GM19328 (cell line): ENCODE measurements at regions not wholly inside any gene's neighbourhood (a gene's known extent, or its start where the extent isn't known, plus 50 kb on each side); places are given as distances from the start of the nearest gene placed in this dataset.

ENCODE experiments used
- ATAC-seq: cut with Tn5 transposase; IDR thresholded peaks from one replicate; pipeline ENCODE4 v1.9.1; 2021; ENCODE audit warnings: mild to moderate bottlenecking, moderate library complexity; ENCODE audit not compliant: unreplicated experiment

DNA sequence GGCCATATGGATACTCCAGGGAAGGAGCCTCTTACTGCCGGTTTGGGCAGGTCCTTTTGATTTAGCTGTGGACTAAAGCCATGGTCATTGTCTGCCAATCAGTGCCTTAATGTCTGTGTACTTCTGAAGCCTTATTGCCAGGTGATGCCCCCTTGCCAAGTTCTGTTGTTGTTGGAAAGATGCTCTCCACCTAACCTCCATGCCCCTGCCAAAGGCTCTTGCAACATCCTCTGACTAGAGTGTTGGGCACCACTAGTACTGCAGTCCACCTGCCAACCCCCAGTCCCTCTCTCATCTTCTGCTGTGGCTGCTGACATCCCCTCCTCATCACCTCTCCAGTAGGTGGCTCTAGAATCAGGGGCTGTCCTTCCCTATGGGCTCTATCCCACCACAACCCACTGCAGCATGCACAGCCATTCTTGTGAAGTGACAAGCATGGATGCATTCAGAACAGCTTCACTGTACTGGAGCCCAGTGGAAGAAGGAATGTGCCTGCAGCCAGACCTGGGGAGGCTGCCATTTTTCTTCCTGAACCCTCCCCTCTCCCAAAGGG, 375.3 kb upstream of the CDH5 start:
- no peak for ATAC-seq

DNA sequence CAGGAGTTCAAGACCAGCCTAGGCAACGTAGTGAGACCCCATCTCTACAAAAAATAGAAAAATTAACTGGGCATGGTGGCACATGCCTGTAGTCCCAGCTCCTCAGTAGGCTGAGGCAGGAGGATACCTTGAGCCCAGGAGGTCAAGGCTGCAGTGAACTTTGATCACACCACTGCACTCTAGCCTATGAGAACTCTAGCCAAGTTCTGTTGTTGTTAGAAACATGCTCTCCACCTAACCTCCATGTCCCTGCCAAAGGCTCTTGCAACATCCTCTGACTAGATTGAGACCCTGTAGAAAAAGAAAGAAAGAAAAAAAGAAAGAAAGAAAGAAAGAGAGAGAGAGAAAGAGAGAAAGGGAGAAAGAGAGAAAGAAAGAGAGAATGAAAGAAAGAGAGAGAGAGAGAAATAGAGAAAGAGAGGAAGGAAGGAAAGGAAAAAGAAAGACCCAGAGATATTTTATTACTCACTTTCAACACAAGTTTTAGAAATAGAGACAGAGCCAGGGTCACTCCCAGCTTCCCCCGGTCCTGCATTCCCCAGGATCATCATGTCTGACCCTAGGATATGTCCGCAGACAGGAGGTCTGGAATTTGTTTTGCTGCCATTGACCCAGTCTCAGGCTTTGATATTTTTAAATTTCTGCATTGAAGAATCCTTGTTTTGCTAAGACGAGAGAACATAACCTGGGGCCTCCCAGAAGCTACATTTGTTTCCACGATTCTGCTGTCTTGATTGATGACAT, 376.5 kb upstream of the CDH5 start:
- ATAC-seq = no peak

DNA sequence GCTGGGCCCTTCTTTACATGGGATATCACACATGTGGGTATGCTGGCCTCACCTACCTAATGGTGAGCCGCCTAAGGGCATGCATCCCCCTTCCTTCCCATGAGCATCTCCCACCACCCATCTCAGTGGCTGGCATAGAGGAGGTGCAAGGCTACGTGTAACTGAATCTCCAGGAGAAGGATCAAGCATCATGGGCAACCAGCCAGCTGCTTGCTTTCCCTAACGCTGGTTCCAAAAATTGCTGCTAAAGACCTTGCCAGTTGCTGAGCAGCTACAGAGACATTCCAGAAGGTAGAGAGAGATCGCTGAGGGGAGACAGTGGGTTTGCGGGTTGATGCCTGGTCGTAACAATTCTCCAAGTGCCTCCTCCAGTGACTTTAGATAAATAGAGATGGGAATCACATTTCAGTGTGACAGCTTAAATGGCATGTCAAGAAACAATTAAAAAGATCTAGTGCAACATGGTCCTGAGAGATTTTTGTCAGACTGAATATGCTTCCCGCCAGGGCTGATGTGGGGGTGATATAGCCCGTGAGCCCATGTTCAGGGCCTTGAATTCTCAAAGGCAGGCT, 378.4 kb upstream of the CDH5 start:
- no peak for ATAC-seq

DNA sequence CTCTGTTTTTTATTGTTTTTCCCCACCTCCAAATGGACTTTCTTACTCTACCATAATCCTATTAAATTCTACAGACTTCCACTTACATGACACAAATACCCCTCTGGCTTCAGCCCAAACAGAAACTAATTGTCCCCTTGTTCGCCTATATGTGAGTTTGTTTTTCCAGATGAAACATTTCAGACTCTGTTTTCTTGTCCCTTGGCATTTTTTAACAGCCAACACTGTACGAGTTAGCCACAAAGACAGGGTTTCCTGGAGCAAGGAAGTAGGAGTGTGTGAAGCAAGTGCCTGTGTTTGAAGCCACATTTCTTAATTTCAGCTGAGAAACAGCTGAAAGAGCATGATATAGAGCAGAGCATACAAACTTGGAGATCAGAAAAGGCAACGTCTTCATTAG, 382.2 kb upstream of the CDH5 start:
- no peak for ATAC-seq

DNA sequence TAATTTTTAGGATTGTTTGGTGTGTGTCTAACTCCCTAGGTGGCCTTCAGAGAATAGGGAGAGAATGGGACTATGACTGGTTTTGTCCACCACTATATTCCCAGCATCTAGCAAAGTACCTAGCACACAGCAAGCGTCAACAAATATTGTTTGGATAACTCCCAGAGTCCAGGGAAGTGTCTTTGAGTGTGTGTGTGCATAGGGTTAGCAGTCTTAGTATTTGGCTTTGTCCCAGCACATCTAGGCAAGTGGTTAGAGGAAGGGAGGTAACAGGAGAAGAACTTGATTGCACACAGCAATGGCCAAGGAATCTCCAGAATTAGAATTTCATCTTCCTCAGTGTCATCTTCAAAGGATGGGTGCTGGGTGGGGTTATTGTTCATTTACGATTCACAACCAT, 385.4 kb upstream of the CDH5 start:
- ATAC-seq = no peak

DNA sequence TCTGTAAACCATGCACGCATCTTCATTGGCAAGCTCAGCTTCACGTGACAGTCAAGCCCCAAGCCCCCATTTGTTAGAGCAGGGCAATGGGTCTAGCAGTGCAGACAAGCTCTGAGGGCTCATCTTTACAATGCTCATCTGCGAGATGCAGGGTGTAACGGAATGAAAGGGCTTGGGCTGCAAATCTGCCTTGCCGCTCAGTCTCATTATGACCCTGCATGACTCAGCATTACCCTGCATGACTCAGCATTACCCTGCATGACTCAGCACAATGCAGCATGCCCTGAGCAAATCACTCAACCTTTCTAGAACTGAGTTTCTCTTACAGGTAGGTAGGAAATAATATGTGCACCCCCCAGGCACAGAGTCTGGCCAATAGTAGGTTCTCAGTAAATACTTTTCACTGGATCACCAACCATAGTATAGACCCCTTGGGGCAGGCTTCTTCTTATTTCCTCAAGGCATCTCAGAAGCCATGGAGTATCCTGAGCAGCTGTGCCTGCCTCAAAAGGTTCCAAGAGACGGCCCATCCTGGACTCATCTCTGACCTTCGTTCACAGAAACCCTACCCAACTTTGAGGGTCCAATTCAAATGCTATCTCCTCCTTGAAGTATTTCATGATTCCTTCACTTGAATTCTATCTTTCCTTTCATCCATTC, 391.3 kb upstream of the CDH5 start:
- ATAC-seq = no peak

DNA sequence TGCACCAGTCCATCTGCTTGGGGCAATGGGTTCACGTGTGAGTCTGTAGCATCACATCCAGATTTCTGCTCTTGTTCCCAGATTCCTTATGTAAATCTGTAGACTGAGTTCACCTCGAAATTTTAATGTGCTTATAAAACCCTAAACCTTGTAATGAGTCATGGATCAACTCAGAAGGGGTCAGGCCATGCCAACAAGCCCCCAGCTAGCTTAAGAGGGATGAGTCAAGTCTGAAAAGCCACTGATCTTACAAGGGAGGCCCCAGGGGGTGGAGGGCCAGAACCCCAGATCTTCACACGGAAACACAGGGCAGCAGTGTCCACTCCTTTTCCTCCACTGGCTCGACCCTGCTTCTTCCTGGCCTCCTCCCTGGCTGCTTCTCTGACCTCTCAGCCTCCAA, 399.1 kb upstream of the CDH5 start:
- ATAC-seq = no peak

DNA sequence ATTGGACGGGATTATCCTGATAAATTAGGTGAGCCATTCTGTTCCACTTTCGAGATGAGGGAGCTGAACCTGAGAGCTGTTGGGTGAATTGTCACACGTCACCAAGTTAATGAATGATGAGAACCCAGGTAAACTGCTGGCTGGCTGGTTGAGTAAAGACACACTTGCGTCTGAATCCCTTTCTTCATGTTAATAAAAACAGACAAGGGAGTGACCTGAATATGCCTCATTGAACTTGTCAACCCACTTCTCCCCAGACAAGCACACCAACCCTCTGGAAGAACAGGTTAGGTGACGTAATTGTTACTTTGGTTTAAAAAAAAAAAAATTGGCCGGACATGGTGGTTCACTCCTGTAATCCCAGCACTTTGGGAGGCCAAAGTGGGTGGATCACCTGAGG, 400.9 kb upstream of the CDH5 start:
- ATAC-seq = no peak

DNA sequence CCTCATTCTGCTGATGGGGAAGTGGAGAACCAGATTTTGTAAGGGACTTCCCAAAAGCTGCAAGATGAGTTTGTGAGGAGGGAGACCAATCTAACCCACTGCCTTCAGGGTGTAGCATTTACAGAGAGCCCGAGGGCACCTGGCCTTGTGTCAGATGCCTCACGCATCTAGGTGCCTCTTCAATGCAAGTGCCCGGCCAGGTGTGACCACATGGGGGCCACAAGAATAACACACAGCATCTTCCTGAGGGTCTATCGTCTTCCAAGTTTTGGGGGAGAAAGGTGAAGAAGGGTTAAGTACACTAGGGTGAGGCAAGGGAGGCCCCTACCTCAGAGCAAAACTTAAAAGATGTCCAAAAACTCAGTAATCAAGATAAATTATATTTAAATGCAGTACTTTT, 401.7 kb upstream of the CDH5 start:
- no peak for ATAC-seq

DNA sequence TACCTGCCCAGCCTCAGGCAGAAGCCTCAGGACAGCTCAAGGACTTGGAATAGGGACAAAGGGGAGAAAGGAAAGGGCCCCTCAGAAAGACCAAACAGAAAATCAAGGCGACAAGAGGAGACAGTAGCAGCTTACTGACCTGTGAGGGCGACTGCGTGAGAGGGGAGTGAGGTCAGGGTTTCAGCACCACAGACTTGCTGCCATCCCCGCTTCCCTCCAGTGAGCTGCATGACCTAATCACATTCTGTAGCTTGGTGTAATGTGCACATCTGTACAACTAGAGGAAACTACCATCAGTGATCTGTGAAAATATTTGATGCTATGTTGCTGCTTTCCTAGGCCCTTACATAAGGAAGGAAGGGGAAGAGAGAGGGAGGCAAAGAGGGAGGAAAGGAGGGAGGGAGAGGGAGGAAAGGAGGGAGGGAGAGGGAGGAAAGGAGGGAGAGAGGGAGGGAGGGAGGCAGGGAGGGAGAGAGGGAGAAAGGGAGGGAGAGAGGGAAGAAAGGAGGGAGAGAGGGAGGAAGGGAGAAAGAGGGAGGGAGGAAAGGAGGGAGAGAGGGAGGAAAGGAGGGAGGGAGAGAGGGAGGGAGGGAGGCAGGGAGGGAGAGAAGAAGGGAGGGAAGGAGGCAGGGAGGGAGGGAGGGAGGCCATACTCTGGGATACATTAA, 404.9 kb upstream of the CDH5 start:
- ATAC-seq = no peak

DNA sequence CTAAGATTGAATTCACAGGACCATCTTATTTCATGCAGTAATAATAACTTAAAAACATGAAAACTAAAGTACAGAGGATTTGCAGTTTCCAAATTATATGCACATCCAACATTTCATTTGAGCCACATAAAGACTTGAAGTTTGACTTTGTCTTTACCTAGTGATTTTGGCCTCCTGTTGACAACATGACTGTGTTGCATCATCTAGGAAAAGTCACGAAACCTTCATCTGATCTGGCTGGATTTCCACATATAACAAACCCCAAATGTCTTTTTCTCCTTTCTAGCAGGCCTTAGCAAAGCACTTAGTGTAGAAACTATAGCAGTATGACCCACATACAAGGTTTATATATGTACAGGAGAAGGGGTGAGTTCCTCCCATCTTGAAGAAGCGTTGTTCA, 406.5 kb upstream of the CDH5 start:
- ATAC-seq = no peak

DNA sequence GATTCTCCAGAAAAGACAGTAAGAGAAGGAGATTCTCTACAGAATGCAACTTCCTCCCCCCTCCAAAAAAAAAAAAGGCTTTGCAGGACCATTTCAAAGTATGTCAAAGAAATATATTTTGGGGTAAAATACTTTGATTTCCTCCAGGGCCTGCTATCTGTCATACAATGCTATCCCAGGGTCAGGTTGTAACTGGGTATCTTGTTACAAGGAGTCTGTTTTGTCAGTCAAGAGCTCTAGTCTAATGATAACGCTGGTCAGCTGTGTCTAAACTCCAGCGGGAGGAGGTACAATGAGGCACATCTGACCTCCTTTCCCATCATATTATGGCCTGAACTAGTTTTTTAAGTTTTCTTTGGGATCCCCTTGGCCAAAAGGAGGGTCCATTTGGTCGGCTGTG, 408.4 kb upstream of the CDH5 start:
- no peak for ATAC-seq

DNA sequence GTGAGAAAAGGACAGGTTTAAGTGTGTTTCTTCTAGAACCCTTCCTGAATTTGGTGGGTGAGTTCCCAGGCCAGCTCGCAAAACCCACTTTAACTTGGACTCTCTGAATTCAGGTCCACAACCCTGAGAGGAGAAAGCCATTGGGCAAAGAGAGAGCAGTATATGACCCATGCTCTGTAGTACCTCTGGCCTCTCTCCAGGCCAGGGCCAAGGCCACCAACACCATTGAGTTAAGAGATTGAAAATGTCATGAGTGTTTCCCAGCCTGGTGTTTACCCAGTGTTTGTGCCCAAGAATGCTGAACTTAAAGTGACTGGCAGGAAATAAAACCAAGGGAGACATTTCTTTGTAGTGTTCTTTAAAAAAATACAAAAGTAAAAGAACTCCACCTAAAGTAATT, 410.4 kb upstream of the CDH5 start:
- ATAC-seq = no peak

DNA sequence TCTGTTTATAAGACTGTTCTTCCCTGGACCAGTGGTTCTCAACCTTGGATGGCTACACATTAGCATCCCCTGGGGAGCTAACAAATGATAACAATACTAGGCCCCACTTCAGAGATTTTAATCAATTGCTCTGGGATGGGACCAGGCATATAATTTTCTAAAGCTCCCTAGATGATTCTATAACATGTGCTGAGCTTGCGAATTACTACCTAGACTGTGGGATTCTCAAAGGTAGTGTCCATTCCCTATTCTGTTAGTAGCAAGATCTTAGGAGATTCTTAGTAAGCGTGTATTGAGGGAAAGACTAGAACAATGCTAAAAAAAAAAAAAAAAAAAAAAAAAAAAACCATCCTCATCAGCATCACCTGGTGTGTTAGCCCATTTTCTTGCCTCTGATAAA, 412.0 kb upstream of the CDH5 start:
- no peak for ATAC-seq

DNA sequence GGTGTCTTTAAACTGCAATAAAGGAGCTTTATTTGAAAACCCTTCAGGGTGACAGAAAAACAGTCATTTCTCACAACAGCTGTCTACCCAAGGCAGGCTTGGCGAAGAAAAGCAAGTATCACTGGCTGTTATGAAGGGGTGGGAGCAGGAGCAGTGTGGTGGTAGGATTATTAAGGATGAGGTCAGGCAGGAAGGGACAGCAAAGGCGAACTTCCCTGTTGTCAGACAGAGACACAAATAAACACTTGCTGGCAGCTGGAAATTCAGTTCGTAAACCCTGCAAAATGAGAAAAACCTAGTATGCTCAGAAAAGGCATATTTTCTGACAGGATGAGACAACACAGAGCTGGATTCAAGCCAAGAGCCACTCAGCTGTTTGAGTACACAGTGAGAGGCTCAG, 416.3 kb upstream of the CDH5 start:
- no peak for ATAC-seq

DNA sequence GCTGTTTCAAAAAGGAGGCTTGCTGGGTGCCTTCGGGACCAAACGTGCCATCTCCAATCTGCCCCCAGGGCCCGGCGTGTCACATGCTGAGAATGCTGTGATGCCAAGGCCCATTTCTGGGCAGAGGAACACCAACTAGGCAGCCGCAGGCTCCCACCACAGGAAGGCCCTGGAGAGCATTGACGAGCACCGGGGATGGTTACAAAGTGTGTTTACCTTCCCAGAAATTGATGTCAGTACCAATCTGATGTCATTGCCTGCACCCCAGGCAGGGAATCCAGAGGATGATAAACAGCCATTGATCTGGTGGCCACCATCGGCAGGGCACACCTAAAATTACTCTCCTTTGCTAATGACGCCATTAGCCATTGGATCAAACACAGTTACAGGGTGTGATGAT, 418.1 kb upstream of the CDH5 start:
- ATAC-seq = no peak

DNA sequence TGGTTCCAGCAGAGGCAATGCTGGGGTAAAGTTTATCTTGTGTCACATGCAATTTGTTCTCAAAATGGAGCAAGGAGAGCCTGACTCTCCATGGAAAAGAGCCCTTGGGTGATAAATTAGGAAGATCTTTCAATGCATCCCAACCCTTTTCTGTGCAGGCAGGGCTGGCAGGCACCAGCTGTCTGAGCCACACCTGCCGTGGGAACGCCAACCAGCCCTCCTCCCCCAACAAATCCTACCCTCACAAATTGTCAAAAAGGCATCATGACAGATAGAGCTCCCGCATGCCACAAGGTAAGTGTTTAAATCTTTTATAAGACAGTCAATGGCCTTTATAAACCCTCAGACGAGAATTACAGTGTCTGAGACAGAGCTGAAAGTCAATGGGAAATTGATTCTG, 418.5 kb upstream of the CDH5 start:
- ATAC-seq = no peak

DNA sequence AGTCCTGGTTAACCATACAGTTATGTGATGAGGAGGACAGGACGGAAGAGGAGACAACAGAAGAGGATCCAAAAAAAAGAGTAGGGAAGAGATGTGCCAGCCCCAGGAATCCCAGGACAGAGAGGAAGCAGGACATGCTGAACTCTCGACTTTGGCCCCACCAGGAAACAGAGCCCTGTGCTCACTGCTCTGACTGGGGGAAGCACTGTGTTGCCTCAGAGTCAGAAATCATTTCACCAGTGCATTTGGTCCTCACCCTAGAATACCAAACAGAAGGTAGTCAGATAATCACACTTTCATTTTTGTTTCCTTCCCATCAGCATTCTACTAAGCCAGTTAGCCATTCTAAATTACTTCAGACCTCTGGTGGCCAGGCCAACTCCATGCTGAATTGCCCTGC, 421.0 kb upstream of the CDH5 start:
- no peak for ATAC-seq

DNA sequence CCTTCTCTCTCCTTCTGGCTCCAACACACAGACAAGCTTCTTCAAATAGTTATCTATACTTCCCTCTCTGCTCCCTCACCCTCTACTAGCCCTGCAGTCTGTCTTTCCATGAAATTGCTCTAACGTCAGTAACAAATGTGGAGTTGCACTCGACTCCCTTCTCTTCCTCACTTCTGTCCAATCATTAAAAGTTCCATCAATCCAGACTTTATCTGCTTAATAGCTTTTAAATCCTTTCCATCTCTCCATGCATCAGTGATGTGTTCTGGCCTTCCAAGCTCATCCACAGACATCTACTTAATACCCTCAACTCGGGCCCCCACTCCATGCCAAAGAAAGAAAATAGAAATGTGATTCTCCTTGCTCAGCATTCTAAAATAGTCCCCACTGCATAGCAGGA, 422.1 kb upstream of the CDH5 start:
- ATAC-seq = no peak

DNA sequence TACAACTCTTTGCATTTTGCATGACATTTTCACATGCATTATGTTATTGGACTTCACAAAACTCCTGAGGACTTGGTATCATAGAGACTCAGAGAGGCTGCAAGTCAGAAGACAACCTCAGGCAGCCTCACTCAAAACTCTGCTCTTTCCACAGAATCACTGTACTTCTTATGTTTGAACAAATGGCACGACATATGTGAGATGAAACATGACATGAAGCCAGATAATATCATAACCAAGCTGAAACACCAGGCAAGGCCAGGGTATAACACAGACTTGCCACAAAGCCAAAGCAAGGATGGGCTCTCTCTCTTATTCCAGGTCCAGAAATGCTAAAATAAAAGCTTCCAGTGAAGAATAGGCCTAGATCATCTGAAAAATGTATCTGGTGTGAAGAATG, 425.8 kb upstream of the CDH5 start:
- ATAC-seq = no peak

DNA sequence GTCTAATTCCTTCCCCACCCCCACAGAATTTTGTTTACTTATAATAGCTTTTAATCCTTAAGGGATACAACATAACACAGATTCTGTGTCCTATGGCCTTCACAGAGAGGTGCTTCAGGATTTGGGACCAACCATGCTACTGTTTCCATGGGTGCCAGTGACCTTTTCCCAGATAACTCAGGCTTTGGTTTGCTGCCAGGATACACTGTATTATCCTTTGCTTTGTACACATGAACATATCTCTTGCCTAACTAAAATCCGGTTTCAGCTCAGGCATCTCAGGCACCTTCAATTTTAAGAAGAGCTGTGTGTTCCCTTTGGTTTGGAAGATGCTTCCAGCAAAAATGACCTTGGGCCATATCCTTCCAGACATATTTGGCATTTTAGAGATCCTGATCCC, 428.4 kb upstream of the CDH5 start:
- ATAC-seq = no peak

DNA sequence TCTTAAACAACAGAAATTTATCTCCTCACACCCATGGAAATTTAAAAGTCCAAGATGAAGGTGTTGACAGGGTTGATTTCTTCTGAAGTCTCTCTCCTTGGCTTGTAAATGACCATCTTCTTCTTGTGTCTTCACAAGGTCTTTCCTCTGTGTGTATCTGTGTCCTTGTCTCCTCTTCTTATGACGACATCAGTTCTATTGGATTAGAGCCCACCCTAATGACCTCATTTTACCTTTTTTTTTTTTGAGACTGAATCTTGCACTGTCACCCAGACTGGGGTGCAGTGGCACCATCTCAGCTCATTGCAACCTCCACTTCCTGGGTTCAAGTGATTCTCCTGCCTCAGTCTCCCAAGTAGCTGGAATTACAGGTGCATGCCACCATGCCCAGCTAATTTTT, 429.0 kb upstream of the CDH5 start:
- ATAC-seq = no peak
